ENCODE measurements at regions not wholly inside any gene's neighbourhood (a gene's known extent, or its start where the extent isn't known, plus 50 kb on each side); places are given as distances from the start of the nearest gene placed in this dataset.

GRCh38 chr2:65625982-65626381, 193.6 kb upstream of the SPRED2 start:
- TF ChIP-seq CTCF (IDR thresholded peaks at IDR 0.05; ENCODE audit: low read length), result no peak
- TF ChIP-seq EZH2 (optimal IDR thresholded peaks at IDR 0.05; ENCODE audit: low read depth, low read length), result no peak
- TF ChIP-seq EZH2phosphoT487 (IDR thresholded peaks at IDR 0.05; ENCODE audit: low read length), result no peak
